NB4 (cell line): ENCODE measurements at regions not wholly inside any gene's neighbourhood (a gene's known extent, or its start where the extent isn't known, plus 50 kb on each side); places are given as distances from the start of the nearest gene placed in this dataset.

Experiments used
- DNase-seq: peaks from one replicate; pipeline ENCODE4 v3.0.0; 2010; ENCODE audit warnings: low read depth
- H3K4me3 ChIP-seq: one replicate; pipeline ENCODE4 v1.5.1; 2011; ENCODE audit warnings: mild to moderate bottlenecking, low read depth, low read length, moderate library complexity
- CTCF ChIP-seq: IDR thresholded peaks from one replicate; pipeline ENCODE4 v1.5.1; 2012; ENCODE audit warnings: low read depth, low read length
- MAX ChIP-seq: IDR thresholded peaks from 2 replicates; pipeline ENCODE4 v1.6.1; 2011; ENCODE audit warnings: low read depth, low read length
- MYC ChIP-seq: IDR thresholded peaks from 2 replicates; pipeline ENCODE4 v1.6.1; 2011; ENCODE audit warnings: low read depth, low read length
- POLR2A ChIP-seq: IDR thresholded peaks from 2 replicates; pipeline ENCODE4 v1.6.1; 2011; ENCODE audit warnings: mild to moderate bottlenecking; ENCODE audit not compliant: insufficient read length; ENCODE audit errors: extremely low read depth

GRCh38 chr6:133705731-133706130 is 183.2 kb upstream of the TCF21 start:
- no peak for DNase-seq
- H3K4me3 ChIP-seq = no peak overlapping the region
- TF ChIP-seq POLR2A (no peak), MAX (no peak), MYC (no peak), CTCF (no peak)

- H3K4me3 ChIP-seq = no peak overlapping the region
- peak; percentile 43 for DNase-seq
- no peak for TF ChIP-seq MAX
- TF ChIP-seq POLR2A = no peak
- TF ChIP-seq CTCF = no peak
- no peak for TF ChIP-seq MYC
Observed at GRCh38 chr6:133707456-133707855, 181.5 kb upstream of the TCF21 start.

- DNase-seq = no peak
- TF ChIP-seq CTCF = no peak
- no peak for TF ChIP-seq MYC
- no peak for TF ChIP-seq MAX
- no peak for TF ChIP-seq POLR2A
- H3K4me3 ChIP-seq = no peak overlapping the region
Observed at GRCh38 chr6:133710826-133711225, 178.1 kb upstream of the TCF21 start.

- no peak for DNase-seq
- TF ChIP-seq CTCF (no peak), MAX (no peak), POLR2A (no peak), MYC (no peak)
- no peak overlapping the region for H3K4me3 ChIP-seq
Observed at GRCh38 chr6:133715270-133715669, 173.6 kb upstream of the TCF21 start.

GRCh38 chr6:133724726-133725125 is 164.2 kb upstream of the TCF21 start:
- DNase-seq = no peak

More at GRCh38 chr6:133724726-133725125, 164.2 kb upstream of the TCF21 start:
- H3K4me3 ChIP-seq = no peak overlapping the region
- TF ChIP-seq POLR2A = no peak
- TF ChIP-seq MAX = no peak
- TF ChIP-seq MYC = no peak
- TF ChIP-seq CTCF = no peak
